ENCODE measurements at regions not wholly inside any gene's neighbourhood (a gene's known extent, or its start where the extent isn't known, plus 50 kb on each side); places are given as distances from the start of the nearest gene placed in this dataset.

- TF ChIP-seq CTCF (conservative IDR thresholded peaks at IDR 0.05 in 1 of 2, IDR thresholded peaks at IDR 0.05 in 1 of 2; ENCODE audit: extremely low read depth in 1 of 2, insufficient read depth in 1 of 2, low read depth in 1 of 2, low read length in 2 of 2) = no peak
- no peak for TF ChIP-seq EZH2 (IDR thresholded peaks at IDR 0.05; ENCODE audit: borderline replicate concordance, low read length)
Measured at GRCh38 chr9:81391457-81391825, 297.9 kb downstream of the TLE1 start.

Measured in mammary epithelial cell (primary cell).